ENCODE measurements at regions not wholly inside any gene's neighbourhood (a gene's known extent, or its start where the extent isn't known, plus 50 kb on each side); places are given as distances from the start of the nearest gene placed in this dataset.

DNA sequence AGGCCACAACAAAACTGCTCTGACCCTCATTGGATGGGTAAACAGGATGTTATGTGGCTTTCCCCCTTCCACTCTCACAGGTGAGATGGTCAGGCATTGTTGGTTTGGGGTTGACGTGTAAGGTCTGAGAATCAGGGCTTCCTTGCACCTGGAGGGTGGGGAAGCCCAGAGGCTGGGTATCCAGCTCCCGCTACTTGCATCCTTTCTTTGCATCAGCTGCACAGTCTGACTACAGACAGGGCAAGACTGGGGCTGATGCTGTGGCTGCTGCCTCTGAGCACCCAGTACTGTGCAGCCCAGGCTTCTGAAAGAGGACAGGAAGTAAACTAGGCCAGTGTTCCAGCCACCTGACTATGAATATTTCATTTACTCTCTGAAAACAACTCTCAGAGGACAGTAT, 58.0 kb upstream of the ATP2B2 start:
- TF ChIP-seq, protein P1, sequence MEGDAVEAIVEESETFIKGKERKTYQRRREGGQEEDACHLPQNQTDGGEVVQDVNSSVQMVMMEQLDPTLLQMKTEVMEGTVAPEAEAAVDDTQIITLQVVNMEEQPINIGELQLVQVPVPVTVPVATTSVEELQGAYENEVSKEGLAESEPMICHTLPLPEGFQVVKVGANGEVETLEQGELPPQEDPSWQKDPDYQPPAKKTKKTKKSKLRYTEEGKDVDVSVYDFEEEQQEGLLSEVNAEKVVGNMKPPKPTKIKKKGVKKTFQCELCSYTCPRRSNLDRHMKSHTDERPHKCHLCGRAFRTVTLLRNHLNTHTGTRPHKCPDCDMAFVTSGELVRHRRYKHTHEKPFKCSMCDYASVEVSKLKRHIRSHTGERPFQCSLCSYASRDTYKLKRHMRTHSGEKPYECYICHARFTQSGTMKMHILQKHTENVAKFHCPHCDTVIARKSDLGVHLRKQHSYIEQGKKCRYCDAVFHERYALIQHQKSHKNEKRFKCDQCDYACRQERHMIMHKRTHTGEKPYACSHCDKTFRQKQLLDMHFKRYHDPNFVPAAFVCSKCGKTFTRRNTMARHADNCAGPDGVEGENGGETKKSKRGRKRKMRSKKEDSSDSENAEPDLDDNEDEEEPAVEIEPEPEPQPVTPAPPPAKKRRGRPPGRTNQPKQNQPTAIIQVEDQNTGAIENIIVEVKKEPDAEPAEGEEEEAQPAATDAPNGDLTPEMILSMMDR (IDR thresholded peaks at IDR 0.05; ENCODE audit: insufficient read depth, low read depth, low read length) = no peak
- TF ChIP-seq EZH2 (IDR thresholded peaks at IDR 0.05; ENCODE audit: insufficient read depth, low read length) = no peak

Measured in astrocyte (in vitro differentiated cells and primary cell).